H9 (cell line): ENCODE measurements at regions not wholly inside any gene's neighbourhood (a gene's known extent, or its start where the extent isn't known, plus 50 kb on each side); places are given as distances from the start of the nearest gene placed in this dataset.
A peak's percentile ranks its signal among the peaks of the same experiment; 100 is the strongest.
"Not testable (repeated sequence)": the region's sequence is repeated elsewhere in the genome, so short reads cannot be mapped to it uniquely, and the experiment has no call there.

Source experiments
- DNase-seq: peaks from one replicate; pipeline ENCODE4 v3.0.0-alpha.2; 2017
- H2AFZ ChIP-seq: one replicate; pipeline ENCODE4 v1.6.1; 2013; ENCODE audit warnings: mild to moderate bottlenecking, low read length, control low read depth, moderate library complexity
- H2AK5ac ChIP-seq: 2 replicates; pipeline ENCODE4 v1.6.1; 2013; ENCODE audit warnings: low read length, control low read depth, mixed read lengths; ENCODE audit not compliant: insufficient read length
- H2BK120ac ChIP-seq: one replicate; pipeline ENCODE4 v1.6.1; 2013; ENCODE audit warnings: low read depth, mild to moderate bottlenecking, low read length, control low read depth, inconsistent platforms; ENCODE audit not compliant: poor library complexity, severe bottlenecking
- H2BK12ac ChIP-seq: 2 replicates; pipeline ENCODE4 v1.6.1; 2013; ENCODE audit warnings: low read length, control low read depth, mixed read lengths, low read depth; ENCODE audit not compliant: insufficient read length
- H2BK15ac ChIP-seq: 2 replicates; pipeline ENCODE4 v1.6.1; 2013; ENCODE audit warnings: low read depth, low read length, control low read depth
- H2BK20ac ChIP-seq: one replicate; pipeline ENCODE4 v1.6.1; 2013; ENCODE audit warnings: low read depth, mild to moderate bottlenecking, low read length, control low read depth, inconsistent platforms; ENCODE audit not compliant: poor library complexity, severe bottlenecking
- H2BK5ac ChIP-seq: 2 replicates; pipeline ENCODE4 v1.6.1; 2013; ENCODE audit warnings: low read length, control low read depth, mixed read lengths; ENCODE audit not compliant: insufficient read length
- H3K14ac ChIP-seq: 2 replicates; pipeline ENCODE4 v1.6.1; 2013; ENCODE audit warnings: low read length, control low read depth; ENCODE audit not compliant: insufficient read depth
- H3K18ac ChIP-seq: 2 replicates; pipeline ENCODE4 v1.6.1; 2013; ENCODE audit warnings: low read depth, mild to moderate bottlenecking, mixed read lengths, low read length, control low read depth; ENCODE audit not compliant: insufficient read length
- H3K23ac ChIP-seq: 2 replicates; pipeline ENCODE4 v1.6.1; 2013; ENCODE audit warnings: low read length, control low read depth, mixed read lengths, low read depth; ENCODE audit not compliant: insufficient read length
- H3K23me2 ChIP-seq: 2 replicates; pipeline ENCODE4 v1.6.1; 2013; ENCODE audit warnings: low read depth, mild to moderate bottlenecking, mixed read lengths, low read length, control low read depth; ENCODE audit not compliant: insufficient read length, poor library complexity, severe bottlenecking
- H3K27ac ChIP-seq: 2 replicates; pipeline ENCODE4 v1.5.1; 2013; ENCODE audit warnings: low read length, control low read depth, mixed read lengths, low read depth; ENCODE audit not compliant: insufficient read length
- H3K27me3 ChIP-seq: 2 replicates; pipeline ENCODE4 v1.6.1; 2013; ENCODE audit warnings: low read length, control low read depth, inconsistent platforms; ENCODE audit not compliant: insufficient read depth
- H3K4ac ChIP-seq: 2 replicates; pipeline ENCODE4 v1.6.1; 2013; ENCODE audit warnings: low read depth, mild to moderate bottlenecking, control low read depth, inconsistent platforms, low read length, moderate library complexity
- H3K4me1 ChIP-seq: 2 replicates; pipeline ENCODE4 v1.6.1; 2013; ENCODE audit warnings: low read length, control low read depth, inconsistent platforms; ENCODE audit not compliant: insufficient read depth
- H3K4me2 ChIP-seq: 2 replicates; pipeline ENCODE4 v1.6.1; 2013; ENCODE audit warnings: low read length, control low read depth, mixed read lengths; ENCODE audit not compliant: insufficient read length, insufficient read depth
- H3K56ac ChIP-seq: 2 replicates; pipeline ENCODE4 v1.6.1; 2013; ENCODE audit warnings: low read depth, mild to moderate bottlenecking, mixed read lengths, low read length, control low read depth; ENCODE audit not compliant: insufficient read length
- H3K79me1 ChIP-seq: 2 replicates; pipeline ENCODE4 v1.6.1; 2013; ENCODE audit warnings: low read depth, mild to moderate bottlenecking, moderate library complexity, low read length, control low read depth, inconsistent platforms; ENCODE audit not compliant: insufficient read depth, poor library complexity, severe bottlenecking
- H3K79me2 ChIP-seq: 2 replicates; pipeline ENCODE4 v1.6.1; 2013; ENCODE audit warnings: low read length, control low read depth, inconsistent platforms; ENCODE audit not compliant: insufficient read depth
- H3K9ac ChIP-seq: 2 replicates; pipeline ENCODE4 v1.6.1; 2013; ENCODE audit warnings: low read length, control low read depth, mixed read lengths; ENCODE audit not compliant: insufficient read length; ENCODE audit errors: extremely low read depth
- H3K9me3 ChIP-seq: one replicate; pipeline ENCODE4 v1.6.1; 2013; ENCODE audit warnings: low read depth, low read length, inconsistent platforms; ENCODE audit not compliant: control insufficient read depth
- H3T11ph ChIP-seq: one replicate; pipeline ENCODE4 v1.6.1; 2013; ENCODE audit warnings: mild to moderate bottlenecking, low read length, control low read depth, inconsistent platforms
- H4K20me1 ChIP-seq: one replicate; pipeline ENCODE4 v1.6.1; 2013; ENCODE audit not compliant: control insufficient read depth, insufficient read length, insufficient read depth
- H4K5ac ChIP-seq: 2 replicates; pipeline ENCODE4 v1.6.1; 2013; ENCODE audit warnings: low read depth, mild to moderate bottlenecking, mixed read lengths, low read length, control low read depth; ENCODE audit not compliant: insufficient read length
- H4K8ac ChIP-seq: replicated peaks from 2 replicates; pipeline ENCODE4 v1.6.1; 2013; ENCODE audit warnings: low read length, control low read depth, mixed read lengths, low read depth; ENCODE audit not compliant: insufficient read length
- H4K91ac ChIP-seq: 2 replicates; pipeline ENCODE4 v1.6.1; 2013; ENCODE audit warnings: low read depth, mild to moderate bottlenecking, moderate library complexity, mixed read lengths, low read length, control low read depth; ENCODE audit not compliant: insufficient read length
- H3K27ac Mint-ChIP-seq, 3 experiments: 2 replicates in 2 of 3; 3 replicates in 1 of 3; pipeline ENCODE4 v1.8.0; 2020 to 2021; ENCODE audit warnings: mixed read lengths in 3 of 3, mild to moderate bottlenecking in 1 of 3, moderate library complexity in 1 of 3
- H3K27me3 Mint-ChIP-seq: 2 replicates; pipeline ENCODE4 v1.8.0; 2021; ENCODE audit warnings: low read depth, mild to moderate bottlenecking, moderate library complexity, mixed read lengths
- H3K36me3 Mint-ChIP-seq, 3 experiments: 2 replicates in 2 of 3; 3 replicates in 1 of 3; pipeline ENCODE4 v1.8.0; 2020 to 2021; ENCODE audit warnings: low read depth in 3 of 3, mixed read lengths in 3 of 3; ENCODE audit not compliant: insufficient read depth in 1 of 3
- H3K4me1 Mint-ChIP-seq, 2 experiments: 2 replicates each; pipeline ENCODE4 v1.8.0; 2020; ENCODE audit warnings: mixed read lengths in 2 of 2
- H3K4me3 Mint-ChIP-seq, 2 experiments: 2 replicates in 1 of 2; 3 replicates in 1 of 2; pipeline ENCODE4 v1.8.0; 2020 to 2021; ENCODE audit warnings: mild to moderate bottlenecking in 2 of 2, mixed read lengths in 2 of 2, moderate library complexity in 1 of 2
- H3K9me3 Mint-ChIP-seq, 2 experiments: 2 replicates in 1 of 2; 3 replicates in 1 of 2; pipeline ENCODE4 v1.8.0; 2020; ENCODE audit warnings: mild to moderate bottlenecking in 2 of 2, mixed read lengths in 2 of 2, moderate library complexity in 1 of 2
- WGBS: extraction: QIAGEN DNeasy Blood & Tissue Kit; methylation state at CpG from one replicate; pipeline ENCODE4 v1.1.7; 2013; ENCODE audit warnings: missing lambda C conversion rate, low lambda C conversion rate, mixed read lengths; ENCODE audit not compliant: insufficient read length; ENCODE audit errors: extremely low coverage; 5-methylcytosine and 5-hydroxymethylcytosine counted together

DNA sequence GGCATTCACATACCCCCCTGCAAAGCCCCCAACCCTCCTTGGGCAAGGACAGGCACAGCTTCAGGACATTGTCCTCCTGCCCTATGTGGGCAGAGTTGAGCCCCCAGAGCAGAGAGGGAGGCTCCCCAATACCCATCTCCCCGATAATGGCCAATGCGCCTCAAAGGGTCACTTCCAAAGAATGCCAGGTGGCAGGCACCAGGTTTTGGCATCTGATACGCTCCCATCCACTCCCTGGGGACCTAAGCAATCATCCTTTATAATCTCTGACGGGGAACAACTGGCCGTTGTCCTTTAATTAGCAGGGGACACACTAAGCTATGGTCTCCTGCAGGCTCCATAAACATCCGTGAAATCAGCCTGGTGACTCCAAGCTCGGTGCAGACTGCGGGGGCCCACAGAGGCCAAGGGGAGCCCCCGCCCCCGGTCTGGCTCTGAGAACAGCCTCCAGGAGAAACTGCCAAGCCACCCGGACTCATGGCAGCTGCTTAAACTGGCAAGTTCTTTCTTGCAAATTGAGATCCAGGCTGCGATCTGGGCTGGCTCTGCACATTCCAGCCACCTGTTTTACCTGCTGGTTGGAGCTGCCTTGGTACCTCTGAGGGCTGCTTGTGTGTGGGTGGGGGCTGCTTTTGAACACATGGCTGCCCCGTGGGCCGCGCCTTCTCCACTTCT, 123.2 kb upstream of the SULF2 start:
- H3K27me3 Mint-ChIP-seq, H3K79me2 ChIP-seq, H3K18ac ChIP-seq, H2BK20ac ChIP-seq, H2AFZ ChIP-seq, H3K27ac ChIP-seq, H4K20me1 ChIP-seq, H3K56ac ChIP-seq, H3K4me2 ChIP-seq, H3K4me1 ChIP-seq, H3K27me3 ChIP-seq, H3T11ph ChIP-seq, H3K9me3 ChIP-seq, H2AK5ac ChIP-seq, H3K23ac ChIP-seq, H4K8ac ChIP-seq, H4K91ac ChIP-seq, H3K4me3 Mint-ChIP-seq, H2BK120ac ChIP-seq, H3K27ac Mint-ChIP-seq, H4K5ac ChIP-seq, H3K14ac ChIP-seq, H2BK5ac ChIP-seq, H3K4ac ChIP-seq, H3K9ac ChIP-seq, H2BK12ac ChIP-seq, H2BK15ac ChIP-seq, H3K9me3 Mint-ChIP-seq, H3K36me3 Mint-ChIP-seq, H3K23me2 ChIP-seq, DNase-seq, H3K79me1 ChIP-seq: not testable (repeated sequence)
- WGBS = no CpG with 5 or more reads among the region's 15 CpGs
- peaks cover 22 to 49% of the 10 kb centered on the region in 2 experiments for H3K4me1 Mint-ChIP-seq

GRCh38 chr20:47907951-47908350, 122.7 kb upstream of the SULF2 start:
- H4K20me1 ChIP-seq, H3K4ac ChIP-seq, H3K27ac ChIP-seq, H2BK120ac ChIP-seq, H3K14ac ChIP-seq, H3K27me3 Mint-ChIP-seq, H4K5ac ChIP-seq, H4K8ac ChIP-seq, H3K79me2 ChIP-seq, H3K9ac ChIP-seq, H2AFZ ChIP-seq, H3K79me1 ChIP-seq, H2BK15ac ChIP-seq, H3K18ac ChIP-seq, H3K27me3 ChIP-seq, H3K4me1 ChIP-seq, H4K91ac ChIP-seq, H2BK12ac ChIP-seq, H2BK5ac ChIP-seq, H2BK20ac ChIP-seq, H3K4me3 Mint-ChIP-seq, H3K4me2 ChIP-seq, H3K23me2 ChIP-seq, H3K56ac ChIP-seq, H2AK5ac ChIP-seq, DNase-seq, H3K9me3 ChIP-seq, H3K23ac ChIP-seq, H3K36me3 Mint-ChIP-seq, H3K9me3 Mint-ChIP-seq, H3T11ph ChIP-seq: not testable (repeated sequence)
- Mint-ChIP-seq H3K4me1 (peaks cover 22 to 49% of the 10 kb centered on the region in 2 experiments), H3K27ac (peak overlapping the region in 1 of 3 experiments; percentile 49; a peak in 1 of 7 replicates)
- no CpG with 5 or more reads among the region's 7 CpGs for WGBS
